Dermis blood vessel endothelial cell (primary cell): ENCODE measurements at regions not wholly inside any gene's neighbourhood (a gene's known extent, or its start where the extent isn't known, plus 50 kb on each side); places are given as distances from the start of the nearest gene placed in this dataset.

Experiments
- DNase-seq: peaks from one replicate; pipeline ENCODE4 v3.0.0; 2010

- DNase-seq: no peak
Measured at GRCh38 chr5:175236176-175236575, 207.8 kb downstream of the DRD1 start.

GRCh38 chr5:175235251-175235960, 208.6 kb downstream of the DRD1 start:
- DNase-seq: no peak

- no peak for DNase-seq
Measured at GRCh38 chr5:175230299-175230698, 213.7 kb downstream of the DRD1 start.

GRCh38 chr5:175226506-175226905, 217.5 kb downstream of the DRD1 start:
- DNase-seq: no peak

GRCh38 chr5:175223291-175223690, 220.7 kb downstream of the DRD1 start:
- no peak for DNase-seq

GRCh38 chr5:175222621-175223020, 221.4 kb downstream of the DRD1 start:
- DNase-seq: no peak

- DNase-seq: no peak
Measured at GRCh38 chr5:175220549-175220948, 223.4 kb downstream of the DRD1 start.

GRCh38 chr5:175219366-175219765, 224.6 kb downstream of the DRD1 start:
- DNase-seq: no peak

GRCh38 chr5:175216991-175217390, 227.0 kb downstream of the DRD1 start:
- DNase-seq: no peak

GRCh38 chr5:175215906-175216305, 228.1 kb downstream of the DRD1 start:
- DNase-seq: no peak

- no peak for DNase-seq
Measured at GRCh38 chr5:175214152-175214551, 229.8 kb downstream of the DRD1 start.

GRCh38 chr5:175211956-175212756, 231.8 kb downstream of the DRD1 start:
- no peak for DNase-seq

- DNase-seq: no peak
Measured at GRCh38 chr5:175207321-175208040, 236.5 kb downstream of the DRD1 start.

- no peak for DNase-seq
Measured at GRCh38 chr5:175206669-175207068, 237.3 kb downstream of the DRD1 start.

- no peak for DNase-seq
Measured at GRCh38 chr5:175202463-175203068, 241.4 kb downstream of the DRD1 start.

- DNase-seq: no peak
Measured at GRCh38 chr5:175201393-175201792, 242.6 kb downstream of the DRD1 start.

- DNase-seq: no peak
Measured at GRCh38 chr5:175195698-175196656, 248.0 kb downstream of the DRD1 start.

GRCh38 chr5:175181331-175181730, 262.7 kb downstream of the DRD1 start:
- DNase-seq: no peak

GRCh38 chr5:175170899-175171298, 273.1 kb downstream of the DRD1 start:
- DNase-seq: no peak

- DNase-seq: no peak
Measured at GRCh38 chr5:175168882-175169507, 275.0 kb downstream of the DRD1 start.

- no peak for DNase-seq
Measured at GRCh38 chr5:175166026-175166425, 278.0 kb downstream of the DRD1 start.
